Lower leg skin (tissue), 4 donors: ENCODE measurements at regions not wholly inside any gene's neighbourhood (a gene's known extent, or its start where the extent isn't known, plus 50 kb on each side); places are given as distances from the start of the nearest gene placed in this dataset.

ENCODE experiments used
- DNase-seq, 2 donors: peaks; one replicate each; pipeline ENCODE4 v3.0.0-alpha.2; 2019; ENCODE audit warnings: low spot score in 2 of 2
- H3K4me3 ChIP-seq: fragments of 200-600 bp; sonication (generic); 2 replicates; pipeline ENCODE4 v1.5.1; 2017; ENCODE audit warnings: mild to moderate bottlenecking, low read depth; ENCODE audit not compliant: poor library complexity, severe bottlenecking
- CTCF ChIP-seq, 3 donors: fragments of 450-650 bp; IDR thresholded peaks; one replicate each; pipeline ENCODE4 v1.5.1; 2016; ENCODE audit warnings: antibody characterized with exemption in 3 of 3, mild to moderate bottlenecking in 3 of 3, moderate library complexity in 2 of 3
- POLR2A ChIP-seq, 2 donors: fragments of 450-650 bp; IDR thresholded peaks; one replicate each; pipeline ENCODE4 v1.6.1; 2016 to 2017; ENCODE audit warnings: antibody characterized with exemption in 2 of 2, mild to moderate bottlenecking in 1 of 2, moderate library complexity in 1 of 2
- WGBS, 2 donors: methylation state at CpG; one replicate each; pipeline ENCODE4 v1.1.5; 2018; 5-methylcytosine and 5-hydroxymethylcytosine counted together
- intact Hi-C: fragments of 100-400 bp; cut with DNase I; formaldehyde crosslinking; loops from one replicate; pipeline ENCODE4 v1.15.0; 2023; ENCODE audit warnings: low total_unique reads

DNA sequence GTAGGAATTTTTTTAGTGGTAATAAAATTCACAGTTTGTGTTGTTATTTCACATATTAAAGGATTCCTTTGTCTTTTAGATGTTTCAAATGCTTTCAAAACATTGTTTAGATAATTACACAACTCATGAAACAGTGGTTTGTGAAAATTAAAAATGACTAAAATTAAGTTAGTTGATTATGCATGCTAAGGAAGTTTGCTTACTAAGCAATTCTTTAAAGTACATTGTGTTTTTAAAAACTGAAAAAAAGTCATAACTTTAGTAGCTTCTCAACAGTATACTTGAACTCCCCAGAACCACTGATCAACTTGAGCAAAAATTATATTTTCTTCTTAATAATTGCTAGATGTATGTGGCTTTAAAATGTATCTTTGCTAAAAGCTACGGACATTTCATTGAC, 298.4 kb upstream of the MC4R start:
- DNase-seq = no peak
- intact Hi-C loops = no loop called here
- TF ChIP-seq POLR2A (IDR thresholded peaks at IDR 0.05) (no peak), CTCF (IDR thresholded peaks at IDR 0.05) (no peak)
- WGBS, 2 donors = 76 to 95% methylated on average over 1 of the region's 1 CpG
- no peak overlapping the region for H3K4me3 ChIP-seq

DNA sequence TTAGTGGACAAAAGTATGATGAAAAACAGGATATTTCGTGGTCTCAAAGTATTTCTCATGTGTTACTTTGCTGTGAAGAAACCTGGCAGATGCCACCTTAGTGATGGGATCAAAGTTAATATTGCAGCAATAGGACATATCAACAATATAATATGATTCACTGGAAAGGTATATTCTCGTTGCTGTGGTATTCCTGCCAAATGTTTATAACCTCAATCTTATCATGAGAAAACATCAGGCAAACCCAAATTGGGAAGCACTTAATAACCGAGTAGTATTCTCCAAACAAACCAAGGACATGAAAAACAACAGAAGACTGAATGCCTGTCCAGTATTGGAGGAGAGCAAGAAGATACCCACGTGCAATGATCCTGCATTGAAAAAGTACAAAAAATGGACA, 302.6 kb upstream of the MC4R start:
- WGBS, 2 donors = 57 to 68% methylated on average over 4 of the region's 4 CpGs
- no peak for DNase-seq
- intact Hi-C loops = no loop called here
- H3K4me3 ChIP-seq = no peak overlapping the region
- TF ChIP-seq CTCF (IDR thresholded peaks at IDR 0.05) (no peak), POLR2A (IDR thresholded peaks at IDR 0.05) (no peak)

GRCh38 chr18:60675801-60676200, 303.2 kb upstream of the MC4R start:
- no peak for TF ChIP-seq CTCF (IDR thresholded peaks at IDR 0.05)
- no peak for TF ChIP-seq POLR2A (IDR thresholded peaks at IDR 0.05)
- 62 to 68% methylated on average over 2 of the region's 2 CpGs for WGBS, 2 donors
- no peak for DNase-seq
- no peak overlapping the region for H3K4me3 ChIP-seq
- intact Hi-C loops = no loop called here

GRCh38 chr18:60676815-60677214, 304.2 kb upstream of the MC4R start:
- WGBS, 2 donors = 41 to 48% methylated on average over 4 of the region's 4 CpGs
- no peak overlapping the region for H3K4me3 ChIP-seq
- TF ChIP-seq POLR2A (IDR thresholded peaks at IDR 0.05) (no peak), CTCF (IDR thresholded peaks at IDR 0.05) (no peak)
- no peak for DNase-seq
- intact Hi-C loops = no loop called here

DNA sequence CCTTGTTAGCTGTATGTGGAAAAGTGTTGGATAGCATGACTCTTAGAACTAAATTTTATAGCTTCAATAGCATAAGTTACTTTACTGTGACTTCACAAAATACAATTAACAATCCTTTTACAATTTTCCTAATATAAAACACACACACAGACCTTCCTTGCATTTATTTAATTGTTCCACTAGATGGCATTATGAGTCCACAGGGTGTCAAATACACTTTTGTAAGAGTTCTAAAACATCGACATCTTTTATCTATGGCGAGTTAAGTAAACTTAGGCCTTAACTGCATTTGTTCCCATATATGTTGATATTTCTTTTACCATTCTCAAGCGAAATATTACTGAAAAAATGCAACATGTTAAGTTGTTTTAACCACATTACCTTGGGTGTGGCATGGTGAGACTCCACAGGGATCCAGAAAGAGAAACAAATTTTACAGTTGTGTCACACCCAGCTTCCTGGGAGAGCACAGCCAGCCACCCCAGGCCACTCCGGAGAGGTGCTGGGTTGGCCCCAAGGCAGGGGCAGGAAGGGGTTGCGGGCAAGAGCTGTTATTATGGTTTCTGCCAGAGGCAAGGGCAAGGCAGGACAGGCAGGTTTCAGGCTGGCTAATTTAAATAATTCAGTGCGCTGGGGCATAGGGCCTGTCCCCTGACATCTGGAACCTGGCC, 312.4 kb upstream of the MC4R start:
- H3K4me3 ChIP-seq = no peak overlapping the region
- DNase-seq = no peak
- 23 to 24% methylated on average over 6 of the region's 6 CpGs for WGBS, 2 donors
- TF ChIP-seq CTCF (IDR thresholded peaks at IDR 0.05) = no peak
- TF ChIP-seq POLR2A (IDR thresholded peaks at IDR 0.05) = no peak
- intact Hi-C loops = loop anchor here (10.0 kb wide), 1 partner anchor 820 kb away; no protein-coding TSS in a partner anchor

GRCh38 chr18:60686142-60686541, 313.6 kb upstream of the MC4R start:
- 63 to 72% methylated on average over 3 of the region's 3 CpGs for WGBS, 2 donors
- DNase-seq = no peak
- TF ChIP-seq POLR2A (IDR thresholded peaks at IDR 0.05) (no peak), CTCF (IDR thresholded peaks at IDR 0.05) (no peak)
- intact Hi-C loops = loop anchor here (10.0 kb wide), 1 partner anchor 819 kb away; no protein-coding TSS in a partner anchor
- H3K4me3 ChIP-seq = no peak overlapping the region
